ENCODE measurements at regions not wholly inside any gene's neighbourhood (a gene's known extent, or its start where the extent isn't known, plus 50 kb on each side); places are given as distances from the start of the nearest gene placed in this dataset.

DNA sequence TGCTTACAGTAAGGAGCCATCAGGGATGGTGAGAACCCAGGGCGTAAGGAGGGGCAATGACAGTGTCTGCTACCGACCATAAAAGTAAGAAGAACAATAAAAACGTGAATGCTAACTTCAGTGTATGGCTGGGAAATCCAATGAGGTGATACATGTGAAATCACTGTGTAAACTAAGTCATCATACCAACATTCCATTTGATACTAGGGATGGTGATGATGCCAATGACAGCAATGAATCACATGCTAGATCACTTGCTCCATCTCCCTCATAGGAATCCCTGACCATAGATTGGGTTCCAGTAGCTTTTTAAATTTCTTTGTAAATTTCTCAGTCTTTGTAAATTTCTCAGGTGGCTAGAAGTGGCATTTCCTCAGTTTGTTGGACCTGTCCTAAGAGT is 146.3 kb downstream of the SMIM20 start:
- TF ChIP-seq POLR2A (IDR thresholded peaks at IDR 0.05; ENCODE audit: low read length) (no peak), MAX (IDR thresholded peaks at IDR 0.05) (no peak), EP300 (IDR thresholded peaks at IDR 0.05) (no peak), SMC3 (IDR thresholded peaks at IDR 0.05) (no peak), FOSL2 (IDR thresholded peaks at IDR 0.05) (no peak), FOSL2 (CRISPR knock-in tag; IDR thresholded peaks at IDR 0.05) (no peak), JUNB (IDR thresholded peaks at IDR 0.05) (no peak), KDM1A (IDR thresholded peaks at IDR 0.05; ENCODE audit: low read depth) (no peak), HOXA7 (CRISPR knock-in tag; IDR thresholded peaks at IDR 0.05) (no peak), BHLHE40 (IDR thresholded peaks at IDR 0.05; ENCODE audit: low read depth, low read length) (no peak), REST (IDR thresholded peaks at IDR 0.05) (no peak), CBX2 (IDR thresholded peaks at IDR 0.05; ENCODE audit: borderline replicate concordance, low read depth) (no peak), HDAC2 (IDR thresholded peaks at IDR 0.05) (no peak)
- TF ChIP-seq, protein P1, sequence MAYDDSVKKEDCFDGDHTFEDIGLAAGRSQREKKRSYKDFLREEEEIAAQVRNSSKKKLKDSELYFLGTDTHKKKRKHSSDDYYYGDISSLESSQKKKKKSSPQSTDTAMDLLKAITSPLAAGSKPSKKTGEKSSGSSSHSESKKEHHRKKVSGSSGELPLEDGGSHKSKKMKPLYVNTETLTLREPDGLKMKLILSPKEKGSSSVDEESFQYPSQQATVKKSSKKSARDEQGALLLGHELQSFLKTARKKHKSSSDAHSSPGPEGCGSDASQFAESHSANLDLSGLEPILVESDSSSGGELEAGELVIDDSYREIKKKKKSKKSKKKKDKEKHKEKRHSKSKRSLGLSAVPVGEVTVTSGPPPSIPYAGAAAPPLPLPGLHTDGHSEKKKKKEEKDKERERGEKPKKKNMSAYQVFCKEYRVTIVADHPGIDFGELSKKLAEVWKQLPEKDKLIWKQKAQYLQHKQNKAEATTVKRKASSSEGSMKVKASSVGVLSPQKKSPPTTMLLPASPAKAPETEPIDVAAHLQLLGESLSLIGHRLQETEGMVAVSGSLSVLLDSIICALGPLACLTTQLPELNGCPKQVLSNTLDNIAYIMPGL (CRISPR knock-in tag; IDR thresholded peaks at IDR 0.05; ENCODE audit: borderline replicate concordance) = no peak
- TF ChIP-seq, protein P2, sequence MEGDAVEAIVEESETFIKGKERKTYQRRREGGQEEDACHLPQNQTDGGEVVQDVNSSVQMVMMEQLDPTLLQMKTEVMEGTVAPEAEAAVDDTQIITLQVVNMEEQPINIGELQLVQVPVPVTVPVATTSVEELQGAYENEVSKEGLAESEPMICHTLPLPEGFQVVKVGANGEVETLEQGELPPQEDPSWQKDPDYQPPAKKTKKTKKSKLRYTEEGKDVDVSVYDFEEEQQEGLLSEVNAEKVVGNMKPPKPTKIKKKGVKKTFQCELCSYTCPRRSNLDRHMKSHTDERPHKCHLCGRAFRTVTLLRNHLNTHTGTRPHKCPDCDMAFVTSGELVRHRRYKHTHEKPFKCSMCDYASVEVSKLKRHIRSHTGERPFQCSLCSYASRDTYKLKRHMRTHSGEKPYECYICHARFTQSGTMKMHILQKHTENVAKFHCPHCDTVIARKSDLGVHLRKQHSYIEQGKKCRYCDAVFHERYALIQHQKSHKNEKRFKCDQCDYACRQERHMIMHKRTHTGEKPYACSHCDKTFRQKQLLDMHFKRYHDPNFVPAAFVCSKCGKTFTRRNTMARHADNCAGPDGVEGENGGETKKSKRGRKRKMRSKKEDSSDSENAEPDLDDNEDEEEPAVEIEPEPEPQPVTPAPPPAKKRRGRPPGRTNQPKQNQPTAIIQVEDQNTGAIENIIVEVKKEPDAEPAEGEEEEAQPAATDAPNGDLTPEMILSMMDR (IDR thresholded peaks at IDR 0.05) = no peak
